OCI-LY7 (cell line): ENCODE measurements at regions not wholly inside any gene's neighbourhood (a gene's known extent, or its start where the extent isn't known, plus 50 kb on each side); places are given as distances from the start of the nearest gene placed in this dataset. TPM values are rescaled to one million over a fixed set of nuclear protein-coding genes. Genes with fewer than 3 reads are reported as not detected.

Experiments used
- BruUV-seq: library from RNA; stranded (reverse); fragments of 400-500 nt; replicated peaks from 2 replicates; lab custom pipeline; 2021; lab: Mats Ljungman, UMichigan
- CTCF ChIA-PET: fragments of 300-600 bp; sonication (Branson Sonifier 250); formaldehyde crosslinking; loops from one replicate; lab custom pipeline; 2022; ENCODE audit warnings: antibody characterized with exemption; ENCODE audit not compliant: unreplicated experiment; lab: Charles Lee
- POLR2A ChIA-PET: fragments of 300-600 bp; sonication (Branson Sonifier 250); formaldehyde crosslinking; loops from one replicate; lab custom pipeline; 2022; ENCODE audit warnings: antibody characterized with exemption; lab: Charles Lee
- DNase-seq: peaks from one replicate; pipeline ENCODE4 v3.0.0-alpha.2; 2015; ENCODE audit warnings: low spot score
- H2AFZ ChIP-seq: fragments of 200-600 bp; sonication (generic), shearing (Covaris generic); 2 replicates; pipeline ENCODE4 v1.6.1; 2014; ENCODE audit warnings: mild to moderate bottlenecking, antibody characterized with exemption, low read length, moderate library complexity
- H3K27ac ChIP-seq: fragments of 200-600 bp; sonication (generic); 2 replicates; pipeline ENCODE4 v1.5.1; 2014; ENCODE audit warnings: mixed run types, low read depth, mild to moderate bottlenecking, moderate library complexity, low read length, inconsistent platforms; ENCODE audit not compliant: poor library complexity, severe bottlenecking
- H3K36me3 ChIP-seq: fragments of 200-600 bp; sonication (generic); 2 replicates; pipeline ENCODE4 v1.6.1; 2014; ENCODE audit warnings: mild to moderate bottlenecking, antibody characterized with exemption, low read length, moderate library complexity, mixed read lengths; ENCODE audit not compliant: insufficient read depth
- H3K4me1 ChIP-seq: fragments of 200-600 bp; sonication (generic); 2 replicates; pipeline ENCODE4 v1.5.1; 2014; ENCODE audit warnings: mild to moderate bottlenecking, low read length; ENCODE audit not compliant: insufficient read depth, poor library complexity, severe bottlenecking
- H3K4me2 ChIP-seq: fragments of 200-600 bp; sonication (generic); 2 replicates; pipeline ENCODE4 v1.6.1; 2014; ENCODE audit warnings: mild to moderate bottlenecking, low read length
- H3K4me3 ChIP-seq: fragments of 200-600 bp; sonication (generic); 2 replicates; pipeline ENCODE4 v1.5.1; 2014; ENCODE audit warnings: mild to moderate bottlenecking, low read depth, low read length; ENCODE audit not compliant: poor library complexity, severe bottlenecking
- H3K79me2 ChIP-seq: fragments of 200-600 bp; sonication (generic); 2 replicates; pipeline ENCODE4 v1.6.1; 2016; ENCODE audit warnings: low read depth, mild to moderate bottlenecking, low read length, moderate library complexity, mixed read lengths; ENCODE audit not compliant: insufficient read depth
- H3K9me2 ChIP-seq: fragments of 200-600 bp; sonication (generic); 2 replicates; pipeline ENCODE4 v1.6.1; 2016; ENCODE audit warnings: mild to moderate bottlenecking, low read length, mixed read lengths; ENCODE audit not compliant: insufficient read depth
- H3K9me3 ChIP-seq: fragments of 200-600 bp; sonication (generic); 2 replicates; pipeline ENCODE4 v1.6.1; 2014; ENCODE audit warnings: mild to moderate bottlenecking, mixed run types, low read length, mixed read lengths
- H4K20me1 ChIP-seq: fragments of 200-600 bp; sonication (generic); 2 replicates; pipeline ENCODE4 v1.6.1; 2014; ENCODE audit warnings: mild to moderate bottlenecking, antibody characterized with exemption, low read length, moderate library complexity, mixed read lengths; ENCODE audit not compliant: insufficient read depth
- EZH2phosphoT487 ChIP-seq: fragments of 200-600 bp; sonication (generic); IDR thresholded peaks from 2 replicates; pipeline ENCODE4 v1.6.1; 2018; ENCODE audit warnings: low read depth, borderline replicate concordance, mild to moderate bottlenecking, mixed run types, antibody characterized with exemption, low read length, moderate library complexity, mixed read lengths
- intact Hi-C: fragments of 100-400 bp; cut with micrococcal nuclease; formaldehyde crosslinking; loops from one replicate; pipeline ENCODE4 v1.10.0; 2022; ENCODE audit not compliant: unreplicated experiment
- small RNA-seq: library from RNA; depleted of rRNA; stranded (forward); fragments of <200 nt; gene quantifications from one replicate; pipeline ENCODE3, GENCODE V24; 2014
- TF ChIP-seq, protein P1 (sequence below): fragments of 200-600 bp; sonication (generic); conservative IDR thresholded peaks from 2 replicates; pipeline ENCODE4 v1.5.1; 2014; ENCODE audit warnings: mild to moderate bottlenecking, antibody characterized with exemption, low read length, moderate library complexity, mixed read lengths

DNA sequence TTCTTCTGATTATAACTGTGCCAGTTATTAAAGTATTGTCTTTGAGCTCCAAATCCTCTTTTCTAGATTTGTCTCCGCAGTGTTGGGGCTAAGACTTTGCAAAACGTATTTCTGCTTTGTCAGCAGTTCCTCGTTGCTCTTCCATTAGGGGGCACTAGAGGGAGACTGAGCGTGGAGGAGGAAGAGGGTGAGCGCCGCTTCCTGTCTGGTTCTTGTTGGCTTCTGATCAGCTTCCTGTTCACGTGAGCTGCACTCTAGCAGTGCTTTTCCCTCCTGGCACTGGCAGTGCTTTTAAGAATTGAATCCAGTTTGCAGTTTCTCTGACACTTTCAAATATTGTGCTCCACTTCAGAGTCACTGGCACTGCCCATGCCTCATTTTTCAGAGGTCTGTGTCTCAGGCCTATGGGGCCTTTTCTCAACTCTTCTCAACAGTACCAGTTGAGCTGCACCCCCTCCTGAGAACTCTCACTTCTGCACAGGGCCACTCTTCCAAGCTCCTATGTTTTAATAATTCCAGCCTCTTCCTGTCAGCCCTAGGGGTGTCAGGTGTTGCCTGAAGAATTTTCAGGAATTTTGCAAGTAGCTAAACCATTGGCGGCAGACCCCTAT is 54.4 kb upstream of the LCORL start:
- ChIA-PET POLR2A (interaction anchor here (0.6 to 1.2 kb wide), 2 partner anchors 94 to 207 kb away, joined by 3 to 4 read pairs; no protein-coding TSS in a partner anchor), CTCF (interaction anchor here (0.6 kb wide), 2 partner anchors 331 to 363 kb away, joined by 3 read pairs; no protein-coding TSS in a partner anchor)
- Histone ChIP-seq H3K27ac (no peak overlapping the region), H3K36me3 (no peaks in the 10 kb centered on the region), H3K9me2 (no peaks in the 10 kb centered on the region), H3K4me1 (peaks cover 7% of the 10 kb centered on the region), H3K79me2 (no peaks in the 10 kb centered on the region), H4K20me1 (no peaks in the 10 kb centered on the region), H2AFZ (peak overlapping the region; percentile 87), H3K4me3 (no peak overlapping the region), H3K9me3 (peaks cover 17% of the 10 kb centered on the region), H3K4me2 (peak overlapping the region; percentile 9; the same call in 1 of the 2 replicates)
- DNase-seq = peak; percentile 78
- intact Hi-C loops = no loop called here
- no TSS peak for BruUV-seq
- TF ChIP-seq, protein P1, sequence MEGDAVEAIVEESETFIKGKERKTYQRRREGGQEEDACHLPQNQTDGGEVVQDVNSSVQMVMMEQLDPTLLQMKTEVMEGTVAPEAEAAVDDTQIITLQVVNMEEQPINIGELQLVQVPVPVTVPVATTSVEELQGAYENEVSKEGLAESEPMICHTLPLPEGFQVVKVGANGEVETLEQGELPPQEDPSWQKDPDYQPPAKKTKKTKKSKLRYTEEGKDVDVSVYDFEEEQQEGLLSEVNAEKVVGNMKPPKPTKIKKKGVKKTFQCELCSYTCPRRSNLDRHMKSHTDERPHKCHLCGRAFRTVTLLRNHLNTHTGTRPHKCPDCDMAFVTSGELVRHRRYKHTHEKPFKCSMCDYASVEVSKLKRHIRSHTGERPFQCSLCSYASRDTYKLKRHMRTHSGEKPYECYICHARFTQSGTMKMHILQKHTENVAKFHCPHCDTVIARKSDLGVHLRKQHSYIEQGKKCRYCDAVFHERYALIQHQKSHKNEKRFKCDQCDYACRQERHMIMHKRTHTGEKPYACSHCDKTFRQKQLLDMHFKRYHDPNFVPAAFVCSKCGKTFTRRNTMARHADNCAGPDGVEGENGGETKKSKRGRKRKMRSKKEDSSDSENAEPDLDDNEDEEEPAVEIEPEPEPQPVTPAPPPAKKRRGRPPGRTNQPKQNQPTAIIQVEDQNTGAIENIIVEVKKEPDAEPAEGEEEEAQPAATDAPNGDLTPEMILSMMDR = peak; percentile 84
- no peak for TF ChIP-seq EZH2phosphoT487

DNA sequence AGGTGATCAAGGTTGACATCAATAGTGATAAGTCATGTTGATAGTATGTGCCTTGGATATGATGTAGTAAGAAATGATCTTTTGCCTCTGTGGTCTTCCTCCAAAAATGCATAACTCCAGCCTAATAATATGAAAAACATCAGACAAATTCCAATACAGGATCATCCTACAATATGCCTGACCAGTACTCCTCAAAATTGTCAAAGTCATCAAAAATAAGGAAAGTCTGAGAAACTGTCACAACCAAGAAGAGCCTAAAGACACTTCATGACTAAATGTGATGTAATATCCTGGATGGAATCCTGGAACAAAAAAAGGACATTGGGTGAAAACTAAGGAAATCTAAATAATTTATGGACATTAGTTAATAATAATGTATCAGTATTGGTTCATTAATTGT is 50.3 kb upstream of the LCORL start:
- Histone ChIP-seq H2AFZ (no peak overlapping the region), H3K4me3 (no peak overlapping the region), H3K9me3 (peaks cover 16% of the 10 kb centered on the region), H3K27ac (no peak overlapping the region), H3K4me1 (peaks cover 7% of the 10 kb centered on the region), H3K36me3 (no peaks in the 10 kb centered on the region), H3K79me2 (no peaks in the 10 kb centered on the region), H4K20me1 (no peaks in the 10 kb centered on the region), H3K4me2 (no peak overlapping the region), H3K9me2 (no peaks in the 10 kb centered on the region)
- ChIA-PET POLR2A (interaction anchor here (0.7 to 1.2 kb wide), 3 partner anchors 9 to 161 kb away, joined by 3 to 4 read pairs (median 3); no protein-coding TSS in a partner anchor), CTCF (no interaction called here)
- TF ChIP-seq EZH2phosphoT487 = no peak
- TF ChIP-seq, protein P1 = no peak
- BruUV-seq = no TSS peak
- DNase-seq = no peak
- intact Hi-C loops = no loop called here

Small RNAs in the stretch of these regions (small RNA-seq; reads per million reads assigned to genes)
- gene RNA5SP157 = not detected
